WTC11 (cell line): ENCODE measurements at regions not wholly inside any gene's neighbourhood (a gene's known extent, or its start where the extent isn't known, plus 50 kb on each side); places are given as distances from the start of the nearest gene placed in this dataset.

Experiments used
- ATAC-seq: fragments of 200-7000 bp; cut with Tn5 transposase; 2 replicates; pipeline ENCODE4 v1.10.0; 2021; ENCODE audit warnings: mild to moderate bottlenecking, moderate library complexity
- CTCF ChIA-PET: fragments of 300-600 bp; sonication (Branson Sonifier 250); formaldehyde crosslinking; loops from one replicate; lab custom pipeline; 2021; ENCODE audit warnings: antibody characterized with exemption; lab: Charles Lee
- POLR2A ChIA-PET: fragments of 350-600 bp; sonication (Branson Sonifier 250); formaldehyde crosslinking; loops from one replicate; lab custom pipeline; 2021; ENCODE audit warnings: antibody characterized with exemption; lab: Charles Lee
- DNase-seq: peaks from one replicate; pipeline ENCODE4 v3.0.0; 2021; ENCODE audit warnings: low spot score
- H3K27ac Mint-ChIP-seq: 2 replicates; pipeline ENCODE4 v1.8.0; 2021; ENCODE audit warnings: mixed read lengths
- H3K27me3 Mint-ChIP-seq: 2 replicates; pipeline ENCODE4 v1.8.0; 2021; ENCODE audit warnings: low read depth, mild to moderate bottlenecking, moderate library complexity, mixed read lengths
- H3K36me3 Mint-ChIP-seq: 2 replicates; pipeline ENCODE4 v1.8.0; 2021; ENCODE audit warnings: mixed read lengths
- H3K4me1 Mint-ChIP-seq: 2 replicates; pipeline ENCODE4 v1.8.0; 2022; ENCODE audit warnings: mixed read lengths
- H3K4me3 Mint-ChIP-seq: 2 replicates; pipeline ENCODE4 v1.8.0; 2021; ENCODE audit warnings: mild to moderate bottlenecking, moderate library complexity, mixed read lengths
- H3K9me3 Mint-ChIP-seq: 2 replicates; pipeline ENCODE4 v1.8.0; 2021; ENCODE audit warnings: mixed read lengths
- CDX4 ChIP-seq: fragments of 250-450 bp; sonication (Bioruptor Pico); IDR thresholded peaks from 2 replicates; pipeline ENCODE4 v1.9.0; 2021; ENCODE audit warnings: moderate library complexity, mild to moderate bottlenecking, inconsistent platforms, borderline replicate concordance
- ELF4 ChIP-seq: sonication (generic); formaldehyde crosslinking; IDR thresholded peaks from 2 replicates; pipeline ENCODE4 v1.8.1; 2022; ENCODE audit warnings: low read depth, mild to moderate bottlenecking, moderate library complexity, missing genetic modification reagents
- ETV6 ChIP-seq: sonication (generic); formaldehyde crosslinking; IDR thresholded peaks from 2 replicates; pipeline ENCODE4 v1.8.1; 2022; ENCODE audit warnings: mild to moderate bottlenecking, missing genetic modification reagents
- FOXP1 ChIP-seq: sonication (generic); formaldehyde crosslinking; IDR thresholded peaks from 2 replicates; pipeline ENCODE4 v1.8.0; 2022; ENCODE audit warnings: missing genetic modification reagents, mild to moderate bottlenecking, moderate library complexity, borderline replicate concordance
- GABPB1 ChIP-seq: sonication (generic); formaldehyde crosslinking; IDR thresholded peaks from 2 replicates; pipeline ENCODE4 v1.8.1; 2023; ENCODE audit warnings: mild to moderate bottlenecking, missing genetic modification reagents
- GTF2I ChIP-seq: fragments of 250-450 bp; sonication (Bioruptor Pico); conservative IDR thresholded peaks from 2 replicates; pipeline ENCODE4 v1.4.0; 2021; ENCODE audit warnings: mild to moderate bottlenecking
- IRF1 ChIP-seq: sonication (generic); formaldehyde crosslinking; IDR thresholded peaks from 2 replicates; pipeline ENCODE4 v1.8.0; 2023; ENCODE audit warnings: missing genetic modification reagents
- JUN ChIP-seq: sonication (generic); formaldehyde crosslinking; IDR thresholded peaks from 2 replicates; pipeline ENCODE4 v1.8.0; 2023; ENCODE audit warnings: mild to moderate bottlenecking, missing genetic modification reagents
- MXD4 ChIP-seq: fragments of 250-450 bp; sonication (Bioruptor Pico); IDR thresholded peaks from 2 replicates; pipeline ENCODE4 v1.8.0; 2021; ENCODE audit warnings: mild to moderate bottlenecking, moderate library complexity, borderline replicate concordance
- PREB ChIP-seq: sonication (generic); formaldehyde crosslinking; IDR thresholded peaks from 2 replicates; pipeline ENCODE4 v1.8.1; 2022; ENCODE audit warnings: mild to moderate bottlenecking, missing genetic modification reagents, moderate library complexity, borderline replicate concordance
- RORB ChIP-seq: fragments of 250-450 bp; sonication (Bioruptor Pico); IDR thresholded peaks from 2 replicates; pipeline ENCODE4 v1.9.0; 2021; ENCODE audit warnings: mild to moderate bottlenecking
- SMAD3 ChIP-seq: sonication (generic); formaldehyde crosslinking; IDR thresholded peaks from 2 replicates; pipeline ENCODE4 v1.8.0; 2022; ENCODE audit warnings: missing genetic modification reagents, mild to moderate bottlenecking, borderline replicate concordance
- SP1 ChIP-seq: sonication (generic); formaldehyde crosslinking; conservative IDR thresholded peaks from 2 replicates; pipeline ENCODE4 v1.8.1; 2022; ENCODE audit warnings: missing genetic modification reagents
- TCF7 ChIP-seq: sonication (generic); formaldehyde crosslinking; IDR thresholded peaks from 2 replicates; pipeline ENCODE4 v1.8.0; 2022; ENCODE audit warnings: mild to moderate bottlenecking, low read depth, missing genetic modification reagents, moderate library complexity
- ZNF281 ChIP-seq: sonication (generic); formaldehyde crosslinking; IDR thresholded peaks from 2 replicates; pipeline ENCODE4 v1.8.0; 2023; ENCODE audit warnings: mild to moderate bottlenecking, missing genetic modification reagents
- ZNF317 ChIP-seq: sonication (generic); formaldehyde crosslinking; IDR thresholded peaks from 2 replicates; pipeline ENCODE4 v1.8.1; 2023; ENCODE audit warnings: low read depth, mild to moderate bottlenecking, moderate library complexity, missing genetic modification reagents, borderline replicate concordance
- ZNF396 ChIP-seq: fragments of 250-450 bp; sonication (Bioruptor Pico); IDR thresholded peaks from 2 replicates; pipeline ENCODE4 v1.8.0; 2021; ENCODE audit warnings: mild to moderate bottlenecking, moderate library complexity, borderline replicate concordance
- ZNF416 ChIP-seq: fragments of 250-450 bp; sonication (Bioruptor Pico); IDR thresholded peaks from 2 replicates; pipeline ENCODE4 v1.9.0; 2021; ENCODE audit warnings: mild to moderate bottlenecking, inconsistent platforms
- ZSCAN18 ChIP-seq: fragments of 250-450 bp; sonication (Bioruptor Pico); IDR thresholded peaks from 2 replicates; pipeline ENCODE4 v2.1.2; 2022; ENCODE audit warnings: mild to moderate bottlenecking, moderate library complexity
- TF ChIP-seq, protein P1 (sequence below): sonication (generic); formaldehyde crosslinking; IDR thresholded peaks from 2 replicates; pipeline ENCODE4 v1.8.1; 2023; ENCODE audit warnings: mild to moderate bottlenecking, moderate library complexity, missing genetic modification reagents

GRCh38 chr1:58890609-58891008 lies 106.8 kb upstream of the JUN start (continued):
- TF ChIP-seq SP1 (CRISPR knock-in tag), result no peak
- no peak for TF ChIP-seq PREB (CRISPR knock-in tag)
- TF ChIP-seq GABPB1 (CRISPR knock-in tag), result no peak
- TF ChIP-seq FOXP1 (CRISPR knock-in tag), result no peak
- no peak for TF ChIP-seq GTF2I (CRISPR knock-in tag)
- TF ChIP-seq CDX4, result no peak

DNA sequence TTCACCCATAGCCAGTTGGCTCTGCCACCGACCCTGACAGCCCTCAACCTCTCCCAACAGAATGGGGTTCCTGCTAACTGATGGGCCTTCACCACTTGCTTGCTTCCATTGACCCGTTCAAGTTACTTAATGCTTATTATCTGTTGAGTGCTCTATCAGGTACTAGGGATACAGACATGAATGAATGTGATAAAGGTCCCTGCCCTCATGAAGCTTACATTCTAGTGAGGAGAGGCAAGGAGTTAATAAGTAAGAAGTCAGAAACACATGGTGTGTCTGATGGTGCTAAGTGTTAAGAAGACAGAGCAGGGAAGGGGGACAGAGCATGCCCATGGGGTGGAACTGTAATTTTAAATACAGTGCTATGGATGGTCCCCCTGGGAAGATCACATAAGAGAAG lies 107.5 kb upstream of the JUN start:
- ChIA-PET CTCF (no interaction called here), POLR2A (no interaction called here)
- no peak overlapping the region for H3K27ac Mint-ChIP-seq
- H3K4me1 Mint-ChIP-seq, result no peaks in the 10 kb centered on the region
- no peak for ATAC-seq
- no peaks in the 10 kb centered on the region; the same call in 1 of the 2 replicates for H3K27me3 Mint-ChIP-seq
- TF ChIP-seq JUN (CRISPR knock-in tag) (no peak), ZNF281 (CRISPR knock-in tag) (no peak), RORB (CRISPR knock-in tag) (no peak), MXD4 (no peak), SMAD3 (CRISPR knock-in tag) (no peak), ZNF416 (CRISPR knock-in tag) (no peak), IRF1 (CRISPR knock-in tag) (no peak), TCF7 (CRISPR knock-in tag) (no peak), ZNF317 (no peak), ETV6 (CRISPR knock-in tag) (no peak), ZSCAN18 (CRISPR knock-in tag) (no peak), ELF4 (CRISPR knock-in tag) (no peak), ZNF396 (CRISPR knock-in tag) (no peak), CDX4 (no peak)
- TF ChIP-seq, protein P1, sequence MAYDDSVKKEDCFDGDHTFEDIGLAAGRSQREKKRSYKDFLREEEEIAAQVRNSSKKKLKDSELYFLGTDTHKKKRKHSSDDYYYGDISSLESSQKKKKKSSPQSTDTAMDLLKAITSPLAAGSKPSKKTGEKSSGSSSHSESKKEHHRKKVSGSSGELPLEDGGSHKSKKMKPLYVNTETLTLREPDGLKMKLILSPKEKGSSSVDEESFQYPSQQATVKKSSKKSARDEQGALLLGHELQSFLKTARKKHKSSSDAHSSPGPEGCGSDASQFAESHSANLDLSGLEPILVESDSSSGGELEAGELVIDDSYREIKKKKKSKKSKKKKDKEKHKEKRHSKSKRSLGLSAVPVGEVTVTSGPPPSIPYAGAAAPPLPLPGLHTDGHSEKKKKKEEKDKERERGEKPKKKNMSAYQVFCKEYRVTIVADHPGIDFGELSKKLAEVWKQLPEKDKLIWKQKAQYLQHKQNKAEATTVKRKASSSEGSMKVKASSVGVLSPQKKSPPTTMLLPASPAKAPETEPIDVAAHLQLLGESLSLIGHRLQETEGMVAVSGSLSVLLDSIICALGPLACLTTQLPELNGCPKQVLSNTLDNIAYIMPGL (CRISPR knock-in tag), result no peak
- no peaks in the 10 kb centered on the region for H3K36me3 Mint-ChIP-seq
- no peak overlapping the region for H3K4me3 Mint-ChIP-seq
- no peak for DNase-seq
- peaks cover 4% of the 10 kb centered on the region; the same call in 1 of the 2 replicates for H3K9me3 Mint-ChIP-seq
